ENCODE measurements at regions not wholly inside any gene's neighbourhood (a gene's known extent, or its start where the extent isn't known, plus 50 kb on each side); places are given as distances from the start of the nearest gene placed in this dataset.

- no peaks in the 10 kb centered on the region for H3K36me3 ChIP-seq (ENCODE audit: insufficient read depth, low read length)
These were observed 65.2 kb upstream of the GLIS3 start for GRCh38 chr9:4365055-4365454.

GRCh38 chr9:4362281-4362680, 62.4 kb upstream of the GLIS3 start:
- H3K36me3 ChIP-seq (ENCODE audit: insufficient read depth, low read length): no peaks in the 10 kb centered on the region
- Mint-ChIP-seq H3K36me3 (ENCODE audit: low read depth, unreplicated experiment) (no peaks in the 10 kb centered on the region), H3K4me3 (ENCODE audit: unreplicated experiment) (no peak overlapping the region), H3K9me3 (ENCODE audit: unreplicated experiment) (no peaks in the 10 kb centered on the region), H3K4me1 (ENCODE audit: low read depth, unreplicated experiment) (no peaks in the 10 kb centered on the region), H3K27me3 (ENCODE audit: low read depth, unreplicated experiment) (peaks cover 4% of the 10 kb centered on the region), H3K27ac (ENCODE audit: unreplicated experiment) (no peak overlapping the region)
- no peaks in the 10 kb centered on the region for H4K20me1 ChIP-seq (ENCODE audit: insufficient read depth, low read length)
- H3K9ac ChIP-seq (ENCODE audit: low read length): no peak overlapping the region
- TF ChIP-seq EZH2 (IDR thresholded peaks at IDR 0.05; ENCODE audit: insufficient read depth, low read length) (no peak), CTCF (IDR thresholded peaks at IDR 0.05; ENCODE audit: insufficient read depth, low read depth, low read length) (no peak)
- no peaks in the 10 kb centered on the region for H3K9me3 ChIP-seq (ENCODE audit: insufficient read depth, low read depth, low read length)
- no peak overlapping the region for H3K4me3 ChIP-seq (ENCODE audit: insufficient read depth, low read depth, low read length)
- no peak overlapping the region for H3K4me2 ChIP-seq (ENCODE audit: low read length)
- no peaks in the 10 kb centered on the region for H3K4me1 ChIP-seq (ENCODE audit: insufficient read depth, low read length)
- no peaks in the 10 kb centered on the region for H3K27me3 ChIP-seq (ENCODE audit: insufficient read depth, low read length)
- DNase-seq (ENCODE audit: low read depth) (no peak), FAIRE-seq (no peak)
- no peaks in the 10 kb centered on the region for H3K79me2 ChIP-seq (ENCODE audit: insufficient read depth, low read length)
- no peak overlapping the region for H3K27ac ChIP-seq (ENCODE audit: low read depth, low read length)
- no peak overlapping the region for H2AFZ ChIP-seq (ENCODE audit: low read depth, low read length)

More at GRCh38 chr9:4365055-4365454, 65.2 kb upstream of the GLIS3 start:
- H3K79me2 ChIP-seq (ENCODE audit: insufficient read depth, low read length): no peaks in the 10 kb centered on the region
- Mint-ChIP-seq H3K27ac (ENCODE audit: unreplicated experiment) (no peak overlapping the region), H3K27me3 (ENCODE audit: low read depth, unreplicated experiment) (peaks cover 4% of the 10 kb centered on the region), H3K4me3 (ENCODE audit: unreplicated experiment) (no peak overlapping the region), H3K4me1 (ENCODE audit: low read depth, unreplicated experiment) (no peaks in the 10 kb centered on the region), H3K9me3 (ENCODE audit: unreplicated experiment) (no peaks in the 10 kb centered on the region), H3K36me3 (ENCODE audit: low read depth, unreplicated experiment) (no peaks in the 10 kb centered on the region)
- no peaks in the 10 kb centered on the region for H3K27me3 ChIP-seq (ENCODE audit: insufficient read depth, low read length)
- DNase-seq (ENCODE audit: low read depth): no peak
- no peak overlapping the region for H3K27ac ChIP-seq (ENCODE audit: low read depth, low read length)
- no peaks in the 10 kb centered on the region for H4K20me1 ChIP-seq (ENCODE audit: insufficient read depth, low read length)
- no peaks in the 10 kb centered on the region for H3K9me3 ChIP-seq (ENCODE audit: insufficient read depth, low read depth, low read length)
- no peaks in the 10 kb centered on the region for H3K4me1 ChIP-seq (ENCODE audit: insufficient read depth, low read length)
- no peak for FAIRE-seq
- H3K4me3 ChIP-seq (ENCODE audit: insufficient read depth, low read depth, low read length): no peak overlapping the region
- no peak overlapping the region for H3K9ac ChIP-seq (ENCODE audit: low read length)
- no peak for TF ChIP-seq EZH2 (IDR thresholded peaks at IDR 0.05; ENCODE audit: insufficient read depth, low read length)
- TF ChIP-seq CTCF (IDR thresholded peaks at IDR 0.05; ENCODE audit: insufficient read depth, low read depth, low read length): no peak
- no peak overlapping the region for H3K4me2 ChIP-seq (ENCODE audit: low read length)
- no peak overlapping the region for H2AFZ ChIP-seq (ENCODE audit: low read depth, low read length)

- Histone ChIP-seq H3K9me3 (ENCODE audit: insufficient read depth, low read depth, low read length) (no peaks in the 10 kb centered on the region), H2AFZ (ENCODE audit: low read depth, low read length) (no peak overlapping the region), H3K4me2 (ENCODE audit: low read length) (no peak overlapping the region), H3K9ac (ENCODE audit: low read length) (no peak overlapping the region), H3K4me3 (ENCODE audit: insufficient read depth, low read depth, low read length) (no peak overlapping the region), H4K20me1 (ENCODE audit: insufficient read depth, low read length) (no peaks in the 10 kb centered on the region), H3K36me3 (ENCODE audit: insufficient read depth, low read length) (no peaks in the 10 kb centered on the region), H3K27ac (ENCODE audit: low read depth, low read length) (no peak overlapping the region), H3K79me2 (ENCODE audit: insufficient read depth, low read length) (no peaks in the 10 kb centered on the region), H3K27me3 (ENCODE audit: insufficient read depth, low read length) (no peaks in the 10 kb centered on the region), H3K4me1 (ENCODE audit: insufficient read depth, low read length) (no peaks in the 10 kb centered on the region)
- no peak for TF ChIP-seq EZH2 (IDR thresholded peaks at IDR 0.05; ENCODE audit: insufficient read depth, low read length)
- no peak for TF ChIP-seq CTCF (IDR thresholded peaks at IDR 0.05; ENCODE audit: insufficient read depth, low read depth, low read length)
- no peaks in the 10 kb centered on the region for H3K4me1 Mint-ChIP-seq (ENCODE audit: low read depth, unreplicated experiment)
- FAIRE-seq: no peak
- no peaks in the 10 kb centered on the region for H3K9me3 Mint-ChIP-seq (ENCODE audit: unreplicated experiment)
- H3K36me3 Mint-ChIP-seq (ENCODE audit: low read depth, unreplicated experiment): no peaks in the 10 kb centered on the region
- no peak overlapping the region for H3K27ac Mint-ChIP-seq (ENCODE audit: unreplicated experiment)
- no peak for DNase-seq (ENCODE audit: low read depth)
- H3K4me3 Mint-ChIP-seq (ENCODE audit: unreplicated experiment): no peak overlapping the region
- peaks cover 4% of the 10 kb centered on the region for H3K27me3 Mint-ChIP-seq (ENCODE audit: low read depth, unreplicated experiment)
These were observed 59.1 kb upstream of the GLIS3 start for GRCh38 chr9:4359016-4359415.

Measured in astrocyte (in vitro differentiated cells and primary cell).